Activated CD4-positive, CD25-positive, alpha-beta regulatory T cell treated with anti-CD3 and anti-CD28 coated beads, Interleukin-2, amount 50 U/mL, for 24 hours (primary cell): ENCODE measurements at regions not wholly inside any gene's neighbourhood (a gene's known extent, or its start where the extent isn't known, plus 50 kb on each side); places are given as distances from the start of the nearest gene placed in this dataset.
A peak's percentile ranks its signal among the peaks of the same experiment; 100 is the strongest.
"Not testable (repeated sequence)": the region's sequence is repeated elsewhere in the genome, so short reads cannot be mapped to it uniquely, and the experiment has no call there.

Source experiments
- ATAC-seq, 2 donors: fragments of 150-1000 bp; cut with Tn5 transposase; one replicate each; pipeline ENCODE4 v1.10.0; 2021; ENCODE audit warnings: mild to moderate bottlenecking in 1 of 2, moderate library complexity in 1 of 2

DNA sequence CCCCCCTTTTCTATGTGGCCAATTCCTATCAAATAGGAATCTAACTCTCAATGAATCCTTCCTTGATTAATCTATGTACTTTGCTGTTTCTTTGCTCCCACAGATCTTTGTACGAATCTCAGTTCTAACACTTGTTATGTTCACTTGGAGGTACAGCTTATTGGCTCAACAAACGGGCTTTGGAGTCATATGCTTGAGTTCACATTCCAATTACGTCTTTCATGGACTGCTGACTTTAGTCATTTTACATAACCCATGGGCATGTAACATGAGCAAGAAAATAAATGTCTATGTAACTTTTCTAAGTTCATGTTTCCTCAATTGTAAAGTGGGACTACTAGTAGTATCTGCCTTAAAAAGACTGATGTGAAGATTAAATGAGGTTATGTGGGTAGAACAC is 123.2 kb upstream of the TBC1D5 start:
- ATAC-seq = no peak

DNA sequence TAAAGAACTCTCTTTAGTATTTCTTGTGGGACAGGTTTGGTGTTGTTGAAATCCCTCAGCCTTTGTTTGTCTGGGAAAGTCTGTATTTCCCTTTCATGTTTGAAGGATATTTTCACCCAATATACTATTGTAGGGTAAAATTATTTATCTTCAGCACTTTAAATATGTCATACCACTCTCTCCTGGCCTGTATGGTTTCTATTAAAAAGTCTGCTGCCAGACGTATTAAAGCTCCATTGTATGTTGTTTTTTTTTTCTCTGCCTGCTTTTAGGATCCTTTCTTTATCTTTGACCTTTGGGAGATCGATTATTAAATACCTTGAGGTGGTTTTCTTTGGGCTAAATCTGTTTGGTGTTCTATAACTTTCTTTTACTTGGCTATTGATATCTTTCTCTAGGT is 119.0 kb upstream of the TBC1D5 start:
- no peak for ATAC-seq

DNA sequence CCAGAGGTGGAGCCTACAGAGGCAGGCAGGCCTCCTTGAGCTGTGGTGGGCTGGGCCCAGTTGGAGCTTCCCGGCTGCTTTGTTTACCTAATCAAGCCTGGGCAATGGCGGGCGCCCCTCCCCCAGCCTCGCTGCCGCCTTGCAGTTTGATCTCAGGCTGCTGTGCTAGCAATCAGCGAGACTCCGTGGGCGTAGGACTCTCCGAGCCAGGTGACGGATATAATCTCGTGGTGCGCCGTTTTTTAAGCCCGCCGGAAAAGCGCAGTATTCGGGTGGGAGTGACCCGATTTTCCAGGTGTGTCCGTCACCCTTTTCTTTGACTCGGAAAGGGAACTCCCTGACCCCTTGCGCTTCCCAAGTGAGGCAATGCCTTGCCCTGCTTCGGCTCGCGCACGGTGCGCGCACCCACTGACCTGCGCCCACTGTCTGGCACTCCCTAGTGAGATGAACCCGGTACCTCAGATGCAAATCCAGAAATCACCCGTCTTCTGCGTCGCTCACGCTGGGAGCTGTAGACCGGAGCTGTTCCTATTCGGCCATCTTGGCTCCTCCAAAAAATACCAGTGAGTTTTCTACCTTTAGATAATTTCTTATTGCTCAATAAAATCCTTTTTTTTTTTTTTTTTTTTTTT is 118.5 kb upstream of the TBC1D5 start:
- ATAC-seq = not testable (repeated sequence)

DNA sequence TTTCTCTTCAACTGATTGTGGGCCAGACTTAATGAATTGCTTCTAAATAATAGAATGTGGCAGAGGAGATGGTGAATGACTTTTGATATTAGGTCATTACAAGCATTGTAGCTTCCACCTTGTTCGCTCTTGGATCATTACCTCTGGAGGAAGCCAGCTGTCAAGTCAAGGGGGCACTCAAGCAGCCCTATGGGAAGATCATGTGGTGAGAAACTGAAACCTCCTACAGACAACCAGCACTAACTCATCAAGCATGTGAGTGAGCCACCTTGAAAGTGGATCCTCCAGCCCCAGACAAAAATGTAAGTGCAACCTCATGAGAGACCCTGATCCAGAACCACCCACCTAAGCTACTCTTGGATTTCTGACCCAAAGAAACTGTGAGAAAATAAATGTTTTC is 109.8 kb upstream of the TBC1D5 start:
- ATAC-seq = no peak

DNA sequence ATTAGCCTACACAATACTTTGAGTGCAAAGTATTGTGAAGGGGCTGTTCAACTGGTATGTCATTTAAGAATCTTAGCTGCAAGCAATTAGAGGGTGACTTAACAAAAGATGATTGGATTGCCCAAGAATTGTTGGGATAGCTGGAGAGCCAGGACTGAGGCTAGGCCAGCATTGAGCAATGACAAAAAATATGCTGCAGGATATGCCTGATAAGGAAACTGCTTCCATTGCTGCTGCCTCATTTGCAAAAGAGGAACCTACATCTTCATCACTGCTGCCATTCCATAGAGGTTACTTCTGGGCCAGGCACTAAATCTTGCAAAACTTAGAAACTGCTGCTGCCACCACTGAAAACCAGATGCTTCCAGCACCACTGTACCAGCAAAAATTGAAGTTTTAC is 108.0 kb upstream of the TBC1D5 start:
- no peak for ATAC-seq

DNA sequence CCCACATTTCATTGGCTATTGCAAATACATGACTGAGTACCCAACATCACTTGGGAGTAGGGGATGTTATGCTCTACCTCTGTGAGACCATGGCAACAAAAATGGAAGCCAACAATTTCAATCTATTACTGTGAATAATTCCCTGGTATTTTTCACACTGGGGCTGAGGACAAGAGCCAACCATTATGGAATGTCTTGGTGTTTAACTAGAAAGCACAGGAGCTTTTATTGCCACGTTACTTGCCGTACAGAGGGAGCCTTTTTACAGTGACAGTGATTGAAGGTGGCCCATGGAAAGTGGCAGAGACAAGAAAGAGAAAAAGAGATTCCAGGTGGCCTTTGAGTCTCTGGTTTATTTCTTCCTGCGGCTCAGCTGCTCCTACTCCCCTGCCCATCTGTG is 105.7 kb upstream of the TBC1D5 start:
- no peak for ATAC-seq

DNA sequence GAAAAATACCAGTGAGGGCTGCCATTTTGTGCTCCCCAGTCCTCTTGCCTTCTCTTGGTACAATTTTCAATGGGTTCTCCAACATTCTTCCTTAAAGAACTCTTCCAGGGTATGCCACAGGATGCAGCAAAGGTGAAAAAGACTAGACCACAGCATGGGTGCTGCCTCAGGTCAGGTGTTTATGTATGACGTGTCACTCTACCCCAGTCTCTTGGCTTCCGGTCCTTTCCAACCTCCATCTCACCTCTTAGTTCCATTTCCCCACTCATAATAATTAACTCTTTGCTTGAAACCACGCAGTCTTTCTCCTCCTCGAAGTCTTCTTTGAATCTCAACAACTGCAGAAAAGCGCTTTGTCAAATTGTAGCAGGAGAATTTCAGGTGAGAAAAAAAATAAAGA is 104.7 kb upstream of the TBC1D5 start:
- ATAC-seq = no peak

DNA sequence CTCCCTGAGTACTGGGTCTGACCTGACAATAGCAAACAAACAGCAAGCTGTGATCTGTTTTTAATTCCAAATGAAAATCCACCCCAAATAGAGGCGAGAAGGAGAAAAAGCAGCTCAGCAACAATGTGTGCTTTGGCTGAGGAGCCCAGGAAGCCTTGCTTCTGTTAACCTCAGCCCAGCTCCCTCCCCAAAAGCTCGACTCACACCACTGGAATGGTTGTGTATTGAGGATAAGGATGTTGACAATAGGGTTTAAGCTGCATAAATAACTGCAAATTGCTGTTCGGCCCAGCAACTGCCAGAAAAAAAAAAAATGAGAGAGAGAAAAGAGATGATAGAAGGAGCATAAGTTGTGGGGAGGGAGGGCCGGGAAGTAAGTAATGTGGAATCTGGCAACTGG is 104.0 kb upstream of the TBC1D5 start:
- ATAC-seq = no peak

DNA sequence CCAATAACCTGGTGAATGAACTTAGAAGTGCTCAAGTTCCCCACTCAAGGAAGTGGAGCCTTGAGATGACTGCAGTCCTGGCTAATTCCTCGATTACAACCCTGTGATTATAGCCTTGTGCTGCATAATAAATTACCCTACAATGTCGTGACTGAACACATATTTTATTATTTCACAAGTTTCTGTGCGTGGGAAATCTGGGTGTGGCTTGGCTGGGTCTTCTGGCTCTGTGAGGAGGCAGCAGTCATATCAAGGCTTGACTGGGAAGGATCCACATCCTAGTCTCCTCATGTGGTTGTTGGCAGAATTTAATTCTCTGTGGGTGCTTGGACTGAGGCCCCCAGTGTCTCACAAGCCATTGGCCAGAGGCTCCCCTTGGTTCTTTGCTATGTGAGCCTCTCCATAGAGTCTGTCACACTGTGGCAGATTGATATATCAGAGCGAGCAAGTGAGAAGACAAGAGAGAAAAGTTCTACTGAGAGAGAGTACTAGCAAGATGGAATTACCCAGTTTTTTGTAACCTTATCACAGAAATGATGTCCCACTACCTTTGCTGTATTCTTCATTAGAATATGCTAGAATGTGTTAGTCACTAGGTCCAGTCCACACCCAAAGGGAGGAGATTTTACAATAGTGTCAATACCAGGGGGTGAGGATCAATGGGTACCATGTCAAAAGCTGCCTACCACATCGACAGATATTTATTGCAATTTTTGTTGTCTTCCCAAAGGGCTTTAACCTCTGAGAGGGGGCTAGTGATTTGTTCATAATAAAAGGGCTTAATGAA is 102.8 kb upstream of the TBC1D5 start:
- ATAC-seq = no peak

DNA sequence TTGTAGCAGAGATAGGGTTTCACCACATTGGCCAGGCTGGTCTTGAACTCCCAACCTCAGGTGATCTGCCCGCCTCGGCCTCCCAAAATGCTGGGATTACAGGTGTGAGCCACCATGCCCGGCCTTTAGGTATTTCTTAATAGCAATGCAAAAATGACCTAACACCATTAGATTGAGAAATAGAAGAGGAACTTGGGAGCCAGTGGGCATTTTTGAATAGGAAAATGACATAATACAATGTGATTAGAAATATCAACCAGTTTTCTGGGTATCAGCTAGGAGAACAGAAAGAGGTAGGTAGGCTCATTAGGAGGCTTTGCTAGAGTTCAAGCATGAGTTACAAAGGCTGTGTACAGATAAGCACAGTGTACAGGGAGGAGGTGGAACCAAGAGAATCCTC is 101.8 kb upstream of the TBC1D5 start:
- ATAC-seq = no peak

DNA sequence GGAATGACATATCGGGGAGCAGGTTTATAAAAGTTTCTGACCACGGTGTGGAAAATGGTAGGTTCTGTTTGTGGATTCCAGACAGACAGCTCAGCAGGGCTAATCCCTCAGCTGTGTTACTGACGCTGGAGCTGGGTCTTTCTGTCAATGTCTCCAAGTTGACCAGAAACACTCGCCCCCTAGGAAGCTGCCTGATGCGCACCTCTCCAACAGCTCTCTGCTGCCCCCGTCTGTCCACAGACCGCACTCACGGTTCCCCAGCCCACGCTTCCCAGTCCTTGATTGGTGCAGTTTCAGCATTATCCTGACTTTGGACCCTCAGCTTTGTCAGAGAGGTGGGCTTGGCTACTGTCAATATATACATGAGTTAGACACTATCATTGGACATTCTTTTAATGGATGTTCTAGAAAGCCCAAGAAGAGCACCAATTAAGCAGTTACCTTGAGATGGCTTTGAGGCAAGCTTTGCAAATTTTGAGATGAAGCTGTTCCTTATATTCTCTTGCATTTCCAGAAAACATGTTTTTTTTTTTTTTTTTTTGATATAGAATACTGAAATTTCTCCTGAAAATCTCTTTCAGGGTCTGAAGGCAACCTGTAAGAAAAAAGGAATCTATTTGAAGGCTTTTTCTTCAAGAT is 98.9 kb upstream of the TBC1D5 start:
- peak; percentile 64 to 78 for ATAC-seq

DNA sequence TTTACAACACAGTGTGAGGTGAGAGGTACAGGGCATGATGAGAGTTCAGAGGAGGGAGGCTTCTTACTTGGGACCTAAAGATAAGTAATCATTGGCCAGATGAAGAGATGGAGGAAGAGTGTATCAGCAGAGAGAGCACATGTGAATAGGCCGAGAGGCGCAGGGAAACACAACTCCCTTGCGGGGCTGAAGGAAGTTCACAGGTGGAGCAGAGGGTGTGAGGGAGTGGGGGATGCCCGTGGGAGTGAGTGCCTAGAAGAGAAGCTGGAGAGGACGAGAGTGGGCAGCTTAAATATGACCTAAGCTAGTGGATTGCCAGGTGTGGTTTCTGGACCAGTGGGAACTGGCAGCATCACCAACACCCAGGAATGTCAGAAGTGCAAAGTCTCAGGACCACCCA is 98.2 kb upstream of the TBC1D5 start:
- ATAC-seq = no peak

DNA sequence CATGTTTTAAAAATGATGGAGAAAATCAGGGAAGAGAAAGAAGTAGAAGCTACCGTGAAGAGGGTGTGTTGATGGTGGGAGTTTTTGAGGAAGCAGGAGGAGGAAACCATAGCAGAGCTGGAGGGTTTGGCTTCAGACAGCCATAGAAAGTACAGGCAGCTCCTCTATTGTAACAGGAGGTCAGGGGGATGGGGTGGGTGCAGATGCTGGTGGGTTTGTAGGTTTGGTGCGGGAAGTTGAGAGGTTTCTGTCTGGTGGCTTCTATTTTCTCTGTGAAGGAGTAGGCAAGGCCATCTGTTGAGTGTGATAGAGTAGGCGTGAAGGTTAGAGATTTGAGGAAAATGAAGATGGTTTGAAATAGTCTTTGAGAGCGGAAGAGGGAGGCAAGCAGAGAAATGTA is 97.7 kb upstream of the TBC1D5 start:
- ATAC-seq = no peak

DNA sequence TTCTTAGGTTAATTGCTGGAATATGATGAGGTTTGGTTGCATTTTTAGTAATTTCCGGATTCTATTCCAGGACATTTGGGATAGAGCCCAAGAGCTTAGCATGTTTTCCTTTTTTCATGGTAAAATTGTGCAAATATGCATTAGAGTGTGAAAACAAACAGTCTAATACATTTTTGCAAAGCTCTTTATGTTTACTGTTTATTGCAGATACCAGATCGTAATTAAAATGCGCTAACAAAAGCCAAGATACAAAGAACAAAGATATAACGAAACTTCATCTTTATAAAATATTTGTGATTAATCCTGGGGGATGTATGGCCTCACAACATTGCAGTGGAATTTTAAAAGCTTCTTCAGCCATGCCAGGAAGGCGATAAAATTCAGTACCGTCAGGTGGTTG is 94.5 kb upstream of the TBC1D5 start:
- no peak for ATAC-seq

DNA sequence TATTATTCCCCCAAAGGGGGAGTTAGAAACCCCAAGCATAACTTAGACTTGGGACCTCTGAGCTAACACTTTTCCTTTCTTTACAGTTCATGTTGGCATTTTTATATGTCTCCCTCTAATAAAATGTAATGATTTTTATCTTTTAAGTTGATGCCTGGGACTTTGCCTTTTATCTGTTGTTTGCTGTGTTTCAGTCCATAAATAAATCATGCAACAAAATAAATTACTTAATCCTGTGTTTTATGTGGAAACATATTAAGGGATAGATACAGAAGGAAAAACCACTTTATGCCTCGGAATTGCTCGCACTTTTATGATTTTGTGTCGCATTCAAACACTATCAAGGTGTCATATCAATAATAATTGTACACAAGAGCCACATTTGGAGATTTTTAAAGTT is 93.7 kb upstream of the TBC1D5 start:
- no peak for ATAC-seq

DNA sequence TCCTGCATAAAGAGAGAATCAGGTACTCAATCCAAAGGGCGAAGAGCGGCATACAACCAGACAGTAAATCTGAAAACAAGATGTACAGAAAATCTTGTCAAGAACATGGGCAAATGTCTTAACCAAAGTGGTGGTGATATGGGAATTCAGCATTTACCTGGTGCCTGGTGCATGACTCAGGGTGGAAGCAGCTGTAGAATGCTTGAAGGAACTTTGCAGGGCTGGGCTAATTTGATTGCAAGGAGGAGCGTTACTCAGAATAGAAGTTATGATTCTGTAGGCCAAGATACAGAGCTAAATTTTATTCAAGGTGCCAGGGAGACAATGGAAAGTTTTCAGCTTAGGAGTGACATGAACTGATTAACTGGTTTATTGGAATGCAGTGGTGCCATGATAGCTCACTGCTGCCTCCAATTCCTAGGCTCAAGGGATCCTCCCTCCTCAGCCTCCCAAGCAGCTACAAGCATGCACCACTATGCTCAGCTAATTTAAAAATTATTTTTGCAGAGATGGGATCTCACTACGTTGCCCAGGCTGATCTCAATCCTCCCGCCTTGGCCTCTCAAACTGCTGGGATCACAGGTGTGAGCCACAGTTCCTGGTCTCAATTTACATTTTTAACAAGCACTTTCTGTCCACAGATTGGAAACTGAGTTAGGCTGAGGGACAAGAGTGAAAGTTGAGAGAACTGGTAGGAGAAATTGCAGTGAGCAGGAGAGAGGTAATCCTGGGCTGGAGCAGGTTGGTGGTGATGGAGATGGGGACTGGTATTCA is 91.5 kb upstream of the TBC1D5 start:
- ATAC-seq = no peak

DNA sequence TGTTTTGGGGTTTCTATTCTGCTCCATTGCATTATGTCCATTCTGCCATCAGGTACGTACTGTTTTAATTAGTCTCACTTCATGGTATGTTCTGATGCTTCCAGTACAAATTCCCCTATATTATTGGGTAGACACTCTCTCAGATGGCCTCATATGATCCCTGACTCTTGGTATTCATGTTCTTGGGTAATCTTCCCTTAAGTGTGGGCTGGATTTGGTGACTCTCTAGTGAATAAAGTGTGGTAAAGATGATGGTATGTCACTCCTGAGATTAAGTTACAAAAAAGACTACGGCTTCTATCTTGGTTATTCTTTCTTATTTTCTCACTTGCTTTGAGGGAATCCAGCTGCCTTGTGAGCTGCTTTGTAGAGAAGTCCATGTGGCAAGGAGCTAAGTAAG is 89.6 kb upstream of the TBC1D5 start:
- no peak for ATAC-seq

DNA sequence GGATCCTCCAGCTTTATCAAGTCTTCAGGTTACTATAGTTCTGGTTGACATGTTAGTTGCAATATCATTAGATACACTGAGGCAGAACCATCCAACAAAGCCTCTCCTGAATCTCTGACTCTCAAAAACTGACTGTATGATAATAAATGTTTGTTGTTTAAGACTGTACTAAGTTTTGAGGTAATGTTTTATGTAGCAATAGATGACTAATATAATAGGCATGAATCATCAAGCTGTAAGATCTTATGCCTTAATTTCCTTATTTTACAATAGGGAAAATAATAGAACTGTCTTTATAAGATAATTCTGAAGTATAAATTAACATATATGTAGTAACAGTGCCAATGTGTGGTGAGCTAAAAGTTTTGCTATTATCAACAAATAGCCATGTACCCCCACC is 88.9 kb upstream of the TBC1D5 start:
- ATAC-seq = no peak

DNA sequence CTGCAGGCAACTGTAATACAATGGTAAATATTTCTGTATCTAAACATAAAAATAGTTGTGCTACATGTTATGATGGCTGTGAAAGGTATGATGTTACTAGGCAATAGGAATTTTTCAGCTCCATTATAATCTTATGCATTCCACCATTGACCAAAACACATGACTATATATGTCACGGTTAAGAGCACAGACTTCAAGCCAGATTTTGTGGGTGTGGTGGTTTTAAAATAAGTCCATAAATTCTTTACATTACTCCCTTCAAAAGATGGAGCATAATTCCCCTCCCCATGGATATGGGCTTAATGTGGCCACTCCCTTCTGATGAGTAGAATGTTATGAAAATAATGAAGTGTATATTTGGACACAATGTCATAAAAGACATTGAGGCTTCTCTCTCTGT is 88.4 kb upstream of the TBC1D5 start:
- no peak for ATAC-seq

DNA sequence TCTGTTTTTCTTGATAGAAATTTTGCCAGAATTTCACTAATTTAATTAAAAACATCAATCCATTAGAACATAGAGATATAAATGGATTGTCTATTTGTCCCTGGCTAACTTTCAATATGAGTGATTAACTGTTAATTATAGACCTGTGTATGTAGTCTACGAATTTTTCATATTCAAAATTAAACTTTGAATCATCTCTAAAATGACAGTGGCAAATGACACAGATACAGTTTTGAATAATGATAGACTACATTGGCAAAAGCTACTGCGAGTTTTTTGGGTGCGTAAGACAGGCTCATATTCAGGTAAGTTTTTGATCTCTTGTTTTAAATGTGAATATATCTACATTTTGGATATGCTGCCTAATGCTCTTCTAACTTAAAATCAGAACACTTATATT is 86.0 kb upstream of the TBC1D5 start:
- peak; percentile 53 to 68 for ATAC-seq

DNA sequence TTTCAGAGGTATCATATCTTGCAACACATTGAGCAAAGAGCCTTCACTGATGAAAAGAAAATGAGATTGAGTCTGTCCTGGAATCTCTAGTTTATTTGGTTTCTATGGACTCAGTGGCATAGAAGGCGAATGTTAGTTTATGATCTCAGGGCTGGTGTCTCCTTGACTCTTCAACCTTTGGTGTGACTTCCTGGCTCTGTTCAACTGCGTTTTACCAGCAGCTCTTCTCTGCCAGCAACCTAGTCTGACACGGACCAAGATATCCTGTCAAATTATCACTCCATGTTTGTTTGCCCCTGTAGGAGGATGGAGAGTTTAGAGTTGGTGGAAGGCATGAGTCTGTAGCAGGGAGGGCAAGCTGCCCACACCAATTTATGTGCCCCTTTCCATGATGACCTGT is 82.9 kb upstream of the TBC1D5 start:
- no peak for ATAC-seq

DNA sequence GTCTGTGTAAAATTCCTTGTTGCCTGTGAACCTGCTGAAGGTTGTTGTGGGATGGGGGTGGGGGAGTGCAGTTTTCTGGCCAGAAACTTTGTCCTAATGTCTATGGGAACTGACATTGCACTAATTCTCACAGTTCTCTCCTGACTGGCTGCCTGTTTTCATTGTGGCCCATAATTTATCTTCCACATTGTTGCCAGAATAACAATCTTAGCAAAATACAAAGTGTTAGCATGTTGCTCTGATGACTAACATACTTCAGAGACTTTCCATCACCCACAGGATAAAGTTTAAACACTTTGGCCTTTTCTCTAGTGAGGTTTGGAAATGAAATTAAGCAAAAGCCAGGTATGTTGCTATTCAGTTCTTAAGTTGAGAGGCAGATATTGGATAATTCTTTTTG is 81.4 kb upstream of the TBC1D5 start:
- no peak for ATAC-seq

DNA sequence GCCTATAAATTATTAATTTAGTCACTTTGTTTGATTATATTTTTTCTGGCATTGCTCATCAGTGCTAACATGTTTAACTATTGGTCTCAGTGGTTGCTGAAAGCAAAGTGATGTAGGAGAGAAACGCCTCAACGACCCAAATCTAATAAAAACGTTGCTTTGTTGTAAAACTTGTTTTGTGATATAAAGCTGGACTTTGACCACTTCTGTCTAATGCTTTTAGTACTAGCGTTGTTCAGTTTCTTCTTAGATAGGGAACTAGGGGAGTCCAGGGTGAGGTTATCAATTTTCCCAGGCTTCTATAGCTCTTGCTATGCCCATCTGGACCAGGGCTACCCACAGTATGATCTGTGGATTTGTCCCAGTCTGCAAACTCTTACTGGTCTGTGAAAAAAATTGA is 80.6 kb upstream of the TBC1D5 start:
- ATAC-seq = no peak

DNA sequence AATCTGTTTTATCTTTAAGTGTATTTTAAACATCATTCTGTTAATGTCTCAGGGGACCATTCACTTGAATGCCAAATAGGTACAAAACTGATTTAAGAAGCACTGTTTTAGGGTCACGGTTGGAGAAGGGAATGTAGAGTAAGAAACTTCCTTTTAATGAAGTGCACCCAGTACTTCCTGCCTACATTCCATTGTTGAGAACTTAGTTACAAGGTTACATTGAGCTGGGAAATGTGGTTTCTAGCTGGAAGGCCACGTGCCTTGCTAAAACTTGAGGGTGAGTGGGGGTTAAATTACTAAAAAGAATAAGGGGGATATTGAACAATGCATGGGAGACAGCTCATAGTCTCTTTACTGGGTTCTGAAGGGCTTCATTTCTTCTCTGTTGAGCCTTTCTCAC is 78.3 kb upstream of the TBC1D5 start:
- ATAC-seq = no peak
